ENCODE measurements at regions not wholly inside any gene's neighbourhood (a gene's known extent, or its start where the extent isn't known, plus 50 kb on each side); places are given as distances from the start of the nearest gene placed in this dataset.

GRCh38 chr2:18496516-18496915 lies 63.9 kb downstream of the RDH14 start:
- H3K79me2 ChIP-seq (ENCODE audit: insufficient read depth, low read length): no peaks in the 10 kb centered on the region
- H2AFZ ChIP-seq (ENCODE audit: low read depth, low read length, severe bottlenecking): no peak overlapping the region
- no peaks in the 10 kb centered on the region; the same call in 1 of the 2 replicates for H3K9me2 ChIP-seq (replicated peaks; ENCODE audit: insufficient read depth, low read length)
- H3K9ac ChIP-seq (ENCODE audit: low read length): no peak overlapping the region
- H3K9me3 ChIP-seq (ENCODE audit: insufficient read depth, low read length): no peaks in the 10 kb centered on the region
- TF ChIP-seq CTCF (IDR thresholded peaks at IDR 0.05; ENCODE audit: insufficient read depth, low read length, poor library complexity, severe bottlenecking): no peak
- TF ChIP-seq EZH2phosphoT487 (conservative IDR thresholded peaks at IDR 0.05; ENCODE audit: low read length): no peak
- H3K4me2 ChIP-seq (ENCODE audit: low read depth, low read length, poor library complexity, severe bottlenecking): no peak overlapping the region
- H3F3A ChIP-seq (ENCODE audit: insufficient read depth): no peaks in the 10 kb centered on the region
- H3K4me3 ChIP-seq (ENCODE audit: insufficient read depth, low read length, poor library complexity, severe bottlenecking): no peak overlapping the region
- H3K27ac ChIP-seq (ENCODE audit: low read depth, low read length): no peak overlapping the region
- H3K27me3 ChIP-seq (ENCODE audit: low read length): no peaks in the 10 kb centered on the region
- H3K36me3 ChIP-seq (ENCODE audit: low read length): no peaks in the 10 kb centered on the region
- H4K20me1 ChIP-seq (ENCODE audit: low read depth, low read length): no peaks in the 10 kb centered on the region

GRCh38 chr2:18495058-18495457 lies 65.4 kb downstream of the RDH14 start:
- no peak overlapping the region for H3K4me3 ChIP-seq (ENCODE audit: insufficient read depth, low read length, poor library complexity, severe bottlenecking)
- H3K27me3 ChIP-seq (ENCODE audit: low read length): no peaks in the 10 kb centered on the region
- H3K79me2 ChIP-seq (ENCODE audit: insufficient read depth, low read length): no peaks in the 10 kb centered on the region
- H3K9ac ChIP-seq (ENCODE audit: low read length): no peak overlapping the region
- H3K36me3 ChIP-seq (ENCODE audit: low read length): no peaks in the 10 kb centered on the region
- H3K9me2 ChIP-seq (replicated peaks; ENCODE audit: insufficient read depth, low read length): no peaks in the 10 kb centered on the region; the same call in 1 of the 2 replicates
- no peaks in the 10 kb centered on the region for H3F3A ChIP-seq (ENCODE audit: insufficient read depth)
- no peak overlapping the region for H2AFZ ChIP-seq (ENCODE audit: low read depth, low read length, severe bottlenecking)
- no peak for TF ChIP-seq EZH2phosphoT487 (conservative IDR thresholded peaks at IDR 0.05; ENCODE audit: low read length)
- TF ChIP-seq CTCF (IDR thresholded peaks at IDR 0.05; ENCODE audit: insufficient read depth, low read length, poor library complexity, severe bottlenecking): no peak
- no peaks in the 10 kb centered on the region for H3K9me3 ChIP-seq (ENCODE audit: insufficient read depth, low read length)
- no peak overlapping the region for H3K27ac ChIP-seq (ENCODE audit: low read depth, low read length)
- no peaks in the 10 kb centered on the region for H4K20me1 ChIP-seq (ENCODE audit: low read depth, low read length)
- H3K4me2 ChIP-seq (ENCODE audit: low read depth, low read length, poor library complexity, severe bottlenecking): no peak overlapping the region

- Histone ChIP-seq H3K9me2 (replicated peaks; ENCODE audit: insufficient read depth, low read length) (no peaks in the 10 kb centered on the region; the same call in 1 of the 2 replicates), H3K79me2 (ENCODE audit: insufficient read depth, low read length) (no peaks in the 10 kb centered on the region), H3K27ac (ENCODE audit: low read depth, low read length) (no peak overlapping the region), H2AFZ (ENCODE audit: low read depth, low read length, severe bottlenecking) (no peak overlapping the region), H4K20me1 (ENCODE audit: low read depth, low read length) (no peaks in the 10 kb centered on the region), H3K36me3 (ENCODE audit: low read length) (no peaks in the 10 kb centered on the region), H3K9me3 (ENCODE audit: insufficient read depth, low read length) (no peaks in the 10 kb centered on the region), H3K9ac (ENCODE audit: low read length) (no peak overlapping the region), H3F3A (ENCODE audit: insufficient read depth) (no peaks in the 10 kb centered on the region), H3K4me2 (ENCODE audit: low read depth, low read length, poor library complexity, severe bottlenecking) (no peak overlapping the region), H3K27me3 (ENCODE audit: low read length) (no peaks in the 10 kb centered on the region), H3K4me3 (ENCODE audit: insufficient read depth, low read length, poor library complexity, severe bottlenecking) (no peak overlapping the region)
- TF ChIP-seq CTCF (IDR thresholded peaks at IDR 0.05; ENCODE audit: insufficient read depth, low read length, poor library complexity, severe bottlenecking): no peak
- no peak for TF ChIP-seq EZH2phosphoT487 (conservative IDR thresholded peaks at IDR 0.05; ENCODE audit: low read length)
These were observed 67.7 kb downstream of the RDH14 start for GRCh38 chr2:18492721-18493120.
